HG02840 (cell line): ENCODE measurements at regions not wholly inside any gene's neighbourhood (a gene's known extent, or its start where the extent isn't known, plus 50 kb on each side); places are given as distances from the start of the nearest gene placed in this dataset.

ENCODE experiments used
- ATAC-seq: cut with Tn5 transposase; IDR thresholded peaks from one replicate; pipeline ENCODE4 v1.9.1; 2021; ENCODE audit warnings: mild to moderate bottlenecking, moderate library complexity, moderate number of reproducible peaks; ENCODE audit not compliant: unreplicated experiment, low FRiP score

DNA sequence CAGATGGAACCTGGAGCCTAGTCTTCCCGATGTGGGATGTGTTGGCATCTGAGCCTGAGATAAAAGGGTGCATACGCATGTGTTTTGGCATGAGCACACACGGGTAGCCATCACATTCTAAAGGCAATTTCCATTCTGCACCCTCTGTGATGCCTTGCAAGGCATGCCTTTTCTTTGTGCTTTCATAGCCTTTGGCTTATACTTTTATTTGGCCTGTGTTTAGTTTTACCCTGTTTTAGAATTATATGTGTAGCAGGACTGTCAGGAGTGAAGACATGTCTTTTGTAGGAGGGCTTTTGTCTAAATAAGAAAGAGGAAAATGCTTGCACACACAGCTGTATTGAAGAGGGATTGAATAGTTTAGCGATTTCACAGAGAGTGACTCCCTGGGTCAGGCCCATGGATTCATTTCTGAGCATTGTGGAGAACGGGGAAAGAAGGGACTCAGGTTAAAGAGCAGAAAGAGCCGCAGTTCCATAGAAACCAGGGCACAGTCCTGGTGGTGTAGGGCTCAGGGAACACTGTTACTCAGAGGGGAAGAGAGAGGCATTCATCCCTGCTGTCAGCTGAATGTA, 530.2 kb downstream of the DHX35 start:
- ATAC-seq, result no peak

DNA sequence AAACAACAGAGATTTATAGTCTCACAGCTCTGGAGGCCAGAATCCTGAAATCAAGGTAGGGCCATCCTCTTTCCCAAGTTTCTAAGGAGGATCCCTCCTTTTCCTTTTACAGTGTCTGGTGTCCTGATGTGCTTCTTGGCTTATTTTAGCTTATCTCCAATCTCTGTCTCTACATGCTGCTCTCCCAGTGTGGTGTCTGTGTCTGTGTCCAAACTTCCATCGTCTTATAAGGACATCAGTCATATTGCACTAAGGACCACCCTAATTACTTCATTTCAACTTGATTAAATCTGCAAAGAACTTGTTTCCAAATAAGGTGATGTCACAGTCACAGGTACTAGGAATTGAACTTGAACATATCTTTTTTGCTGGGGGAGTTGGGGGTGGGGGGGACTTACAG, 529.6 kb downstream of the DHX35 start:
- no peak for ATAC-seq

DNA sequence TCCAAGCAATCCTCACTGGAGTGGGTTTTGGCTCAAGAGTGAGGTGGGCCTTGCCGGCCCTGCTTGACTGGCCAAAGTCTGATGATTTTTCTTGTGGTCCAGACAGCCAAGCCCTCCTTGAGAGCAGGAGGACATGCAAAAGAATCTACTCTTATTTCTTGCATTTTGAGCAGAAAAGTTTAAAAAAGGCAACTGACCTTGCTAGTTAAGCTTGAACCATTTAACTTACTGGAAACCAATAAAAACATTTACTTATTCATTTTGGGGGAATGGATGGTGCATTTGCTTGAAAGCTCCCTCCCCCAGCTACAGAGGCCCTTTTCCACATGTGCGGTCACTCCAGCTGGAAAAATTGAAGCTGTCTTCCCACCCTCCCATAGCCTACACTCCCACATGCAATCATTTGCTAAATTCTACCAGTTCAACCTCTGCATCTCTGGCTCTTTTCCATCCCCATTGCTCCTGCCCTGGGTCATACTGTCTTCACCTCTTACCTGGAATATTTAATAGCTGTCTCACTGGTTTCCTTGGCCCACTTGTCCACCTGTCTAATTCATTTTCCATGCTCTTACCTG, 527.9 kb downstream of the DHX35 start:
- ATAC-seq, result no peak

DNA sequence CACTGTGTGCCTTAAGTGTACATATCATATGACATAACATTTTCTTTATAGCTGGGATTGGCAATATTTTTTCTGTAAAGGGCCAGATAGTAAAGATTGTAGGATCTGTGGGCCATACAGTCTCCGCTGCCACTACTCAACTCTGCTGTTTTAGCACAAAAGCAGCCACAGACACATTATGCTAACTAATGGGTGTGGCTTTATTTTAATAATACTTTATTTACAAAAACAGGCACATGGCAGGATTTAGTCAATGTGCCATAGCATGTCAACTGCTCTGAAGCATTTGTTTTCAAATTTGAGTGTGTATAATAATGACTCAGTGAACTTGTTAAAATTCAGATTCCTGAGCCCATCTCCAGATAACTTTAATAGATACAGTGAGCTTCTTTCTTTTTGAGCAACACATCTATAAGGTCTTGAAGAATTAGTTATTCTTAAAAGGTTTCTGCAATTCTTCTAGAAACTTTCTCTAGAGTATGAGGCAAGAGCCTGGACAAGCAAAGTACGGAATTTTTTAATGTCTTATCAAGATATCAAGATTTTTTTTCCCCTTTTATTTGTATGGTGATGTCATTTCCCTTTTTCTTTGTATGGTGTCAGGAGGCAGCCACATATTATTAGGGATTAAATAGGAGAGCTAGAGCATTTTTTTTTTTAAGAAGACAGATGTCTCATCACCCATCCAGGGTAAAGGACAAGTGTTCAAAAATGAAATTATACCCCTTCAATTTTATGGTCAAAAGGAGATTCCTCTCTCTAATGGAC, 518.3 kb downstream of the DHX35 start:
- no peak for ATAC-seq

DNA sequence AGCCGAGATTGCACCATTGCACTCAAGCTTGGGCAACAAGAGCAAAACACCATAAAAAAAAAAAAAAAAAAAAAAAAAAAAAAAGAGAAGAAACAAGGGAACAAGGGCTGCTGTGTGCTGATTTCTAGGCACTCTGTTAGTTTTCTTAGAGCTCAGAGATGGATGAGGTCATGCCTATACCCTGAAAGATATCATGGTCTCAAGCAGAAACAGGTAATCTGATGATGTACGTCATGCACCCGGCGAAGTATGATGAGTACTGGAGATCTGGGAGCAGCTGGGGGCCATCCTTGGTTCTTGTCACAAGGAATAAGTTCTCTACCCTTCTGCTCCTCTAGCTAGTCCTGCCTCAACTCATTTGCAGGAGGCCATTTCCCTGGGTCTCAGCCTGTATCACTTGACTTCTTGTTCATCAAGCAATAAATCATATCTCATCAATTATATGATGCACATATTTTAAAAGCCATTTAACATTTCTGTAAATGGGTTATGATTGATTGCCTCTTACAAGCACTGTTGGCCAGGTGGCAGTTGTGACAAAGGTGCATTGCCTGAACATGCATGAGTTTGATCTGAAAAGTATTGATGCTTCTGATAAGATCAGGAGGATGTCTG, 517.2 kb downstream of the DHX35 start:
- no peak for ATAC-seq

DNA sequence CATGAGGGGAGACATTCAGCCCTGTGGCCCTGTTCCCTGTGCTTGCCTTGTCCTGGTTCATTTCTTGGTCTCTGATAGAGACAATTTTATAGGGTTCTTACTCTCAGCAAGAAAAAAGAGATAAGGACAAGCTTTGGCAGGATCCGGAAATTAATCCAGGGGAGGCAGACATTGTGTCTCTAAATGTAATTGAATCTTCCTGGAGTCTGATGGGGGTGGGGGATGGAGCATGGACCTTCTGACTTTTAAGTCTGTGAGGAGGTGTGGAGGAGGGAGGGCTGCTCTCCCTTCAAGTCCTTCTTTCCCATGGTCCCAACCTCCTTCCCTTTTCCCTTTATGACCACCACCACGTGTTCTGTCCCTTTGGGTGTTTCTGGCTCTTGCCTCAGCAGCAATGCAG, 512.7 kb downstream of the DHX35 start:
- no peak for ATAC-seq

DNA sequence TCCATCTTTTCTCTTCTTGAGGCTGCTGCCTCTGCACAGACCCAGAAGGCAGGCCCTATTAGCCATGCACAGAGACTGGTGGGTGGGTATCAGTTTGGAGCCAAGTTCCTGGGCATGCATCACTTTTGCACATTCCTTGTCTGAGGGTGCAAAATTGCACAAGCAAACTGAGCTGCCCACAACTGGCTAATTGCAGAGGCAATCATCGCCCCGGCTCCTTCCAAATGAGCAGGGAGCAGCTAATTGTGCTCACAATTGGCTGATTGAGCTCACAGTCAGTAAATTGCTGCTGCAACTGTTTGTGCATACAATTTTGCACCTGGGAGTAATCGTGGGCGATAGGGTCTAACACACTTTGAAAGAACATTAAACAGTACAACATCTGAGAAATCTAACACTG, 511.4 kb downstream of the DHX35 start:
- ATAC-seq, result no peak

DNA sequence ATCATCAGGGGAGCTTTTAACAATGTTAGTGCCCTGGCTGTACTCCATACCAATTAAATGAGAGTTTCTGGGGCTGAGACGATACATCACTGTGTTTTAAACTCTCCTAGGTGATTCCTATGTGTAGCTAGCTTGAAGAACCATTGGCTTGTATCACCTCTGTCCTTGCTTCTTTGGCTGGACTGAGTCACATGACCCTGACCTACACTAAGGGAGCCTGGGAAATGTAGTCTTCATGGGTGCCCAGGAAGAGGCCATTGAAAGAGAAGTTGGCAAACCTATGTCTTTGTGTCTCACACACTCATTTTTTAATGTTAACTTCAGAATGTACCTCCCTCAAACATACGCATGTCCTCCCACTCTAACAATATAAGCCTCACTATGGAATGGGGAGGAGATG, 506.6 kb downstream of the DHX35 start:
- ATAC-seq, result no peak

DNA sequence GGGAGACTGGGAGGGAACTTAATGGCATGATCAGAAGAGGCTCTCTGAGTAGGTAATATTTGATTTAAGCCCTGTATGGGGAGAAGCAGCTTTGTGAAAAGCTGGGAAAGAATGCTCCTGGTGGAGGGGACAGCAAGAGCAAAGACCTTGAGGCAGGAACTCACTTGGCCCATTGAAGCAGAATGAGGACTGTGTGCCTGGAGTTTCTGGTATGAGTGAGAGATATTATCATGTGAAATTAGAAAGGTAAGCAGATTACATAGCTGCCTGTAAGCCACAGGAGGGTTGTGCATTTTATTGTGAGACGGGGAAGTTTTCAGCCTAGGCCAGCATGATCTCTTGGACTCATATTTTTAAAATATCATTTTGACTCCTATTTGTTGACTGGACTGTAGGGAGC, 502.1 kb downstream of the DHX35 start:
- no peak for ATAC-seq

DNA sequence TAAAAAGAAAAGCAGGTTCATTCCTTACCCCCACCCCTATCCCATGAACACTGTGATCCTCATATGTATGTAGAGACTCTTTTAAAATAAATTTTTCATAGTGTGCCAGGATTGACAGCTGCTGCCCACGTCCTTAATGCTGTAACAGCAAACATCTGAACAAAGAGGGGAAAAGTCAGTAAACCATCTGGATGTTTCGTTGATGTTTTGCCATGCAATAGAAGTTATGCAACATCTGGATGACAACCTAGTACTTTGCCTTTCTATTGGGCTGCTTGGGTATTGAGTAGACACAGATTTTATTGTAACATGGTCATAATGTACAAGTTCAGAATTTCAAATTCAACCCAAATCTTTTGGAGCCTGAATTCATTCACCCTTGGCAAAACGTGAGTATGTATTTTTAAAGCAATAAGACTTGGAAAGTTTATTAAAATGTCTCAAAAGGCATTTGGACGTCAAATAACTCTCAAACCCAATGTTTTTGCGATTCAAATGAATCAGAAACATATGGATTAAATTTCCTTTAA, 500.3 kb downstream of the DHX35 start:
- no peak for ATAC-seq

DNA sequence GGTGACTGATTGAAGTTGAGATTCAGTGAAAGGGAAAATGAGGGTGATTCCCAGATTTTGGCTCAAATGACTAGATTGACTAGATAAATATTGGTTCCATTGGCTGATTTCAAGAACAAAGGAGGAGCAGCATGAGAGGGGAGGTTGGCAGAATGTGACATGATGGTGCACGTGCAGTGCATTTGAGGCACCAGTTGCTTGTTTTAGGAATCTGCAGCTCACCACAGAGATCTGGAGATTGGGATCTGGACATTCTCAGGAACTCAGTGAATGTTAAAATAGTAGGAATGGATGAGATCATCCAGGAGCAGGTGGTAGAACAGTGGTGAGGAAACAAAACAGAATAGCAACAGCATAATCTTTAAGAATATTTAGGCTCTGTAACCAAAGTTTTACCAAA, 496.3 kb downstream of the DHX35 start:
- no peak for ATAC-seq

DNA sequence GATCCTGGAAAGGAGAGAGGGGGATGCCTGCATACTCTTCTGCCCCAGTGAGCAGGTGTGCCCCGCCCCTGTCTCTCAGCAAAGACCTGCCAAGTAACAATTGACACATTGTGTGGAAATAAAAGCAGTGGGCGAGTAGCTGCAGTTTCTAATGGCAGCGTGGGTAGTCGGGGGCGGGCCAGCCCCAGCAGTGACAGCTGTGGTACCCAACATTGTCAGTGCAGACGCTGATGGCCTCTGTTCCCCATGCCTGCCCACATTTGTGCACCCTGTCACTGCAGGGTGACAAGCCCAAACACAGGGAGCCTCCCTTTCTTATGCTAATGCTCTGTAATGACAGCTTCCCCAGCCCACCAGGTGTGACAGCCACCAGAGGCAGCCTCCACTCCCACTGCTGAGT, 491.7 kb downstream of the DHX35 start:
- ATAC-seq, result no peak

DNA sequence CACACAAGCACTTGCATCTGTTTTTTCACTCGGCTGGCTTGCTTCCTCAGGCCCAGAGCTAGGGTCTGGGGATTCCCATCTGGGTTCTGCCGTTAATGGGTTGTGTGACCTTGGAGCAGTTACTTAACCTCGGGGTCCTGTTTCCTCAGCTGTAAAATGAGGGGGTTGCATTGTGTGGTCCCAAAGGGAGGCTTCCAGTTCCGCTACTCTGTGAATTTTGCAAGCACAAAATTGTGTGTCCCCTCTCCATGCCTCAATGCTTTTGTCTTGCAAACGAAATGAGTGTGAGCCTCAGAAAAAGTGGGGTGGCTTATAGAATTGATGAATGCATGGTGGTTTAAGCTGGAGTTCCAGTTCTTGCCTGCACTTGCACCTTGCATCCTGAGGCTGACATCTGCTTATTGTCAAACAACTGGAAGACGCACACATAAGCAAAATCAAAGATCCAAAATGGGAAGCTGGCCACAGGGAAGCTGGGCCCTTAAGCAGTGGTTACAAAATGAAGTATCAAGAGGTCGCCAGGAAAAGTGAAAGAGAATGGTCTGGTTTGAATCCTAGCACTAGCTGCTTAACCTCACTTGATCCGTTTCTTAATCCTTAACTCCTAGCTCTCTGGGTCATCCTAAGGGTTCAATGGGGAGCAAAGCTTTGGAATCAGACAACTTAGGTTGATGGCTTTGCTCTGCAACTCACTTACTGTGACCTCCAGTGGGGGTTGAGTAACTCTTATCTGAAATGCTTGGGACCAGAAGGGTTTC, 490.6 kb downstream of the DHX35 start:
- ATAC-seq, result no peak

DNA sequence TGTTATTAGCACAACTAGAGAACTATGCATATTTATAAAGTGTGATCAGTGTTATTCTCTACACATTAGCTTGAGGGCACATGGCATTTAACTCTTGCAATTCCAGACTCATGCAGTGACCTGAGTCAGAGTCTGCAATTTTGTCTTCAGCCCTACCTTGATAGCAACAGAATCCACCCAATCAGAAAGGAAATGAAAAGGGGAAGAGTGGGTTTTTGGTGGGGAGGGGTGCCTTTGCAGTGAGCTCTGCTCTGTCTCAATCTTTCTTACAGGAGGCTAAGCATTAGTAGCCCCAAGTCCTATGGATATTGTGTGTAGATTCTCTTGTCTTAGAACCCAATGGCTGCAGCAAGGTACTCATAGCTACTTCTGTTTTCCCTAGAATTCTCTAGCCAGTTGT, 489.2 kb downstream of the DHX35 start:
- ATAC-seq, result no peak

DNA sequence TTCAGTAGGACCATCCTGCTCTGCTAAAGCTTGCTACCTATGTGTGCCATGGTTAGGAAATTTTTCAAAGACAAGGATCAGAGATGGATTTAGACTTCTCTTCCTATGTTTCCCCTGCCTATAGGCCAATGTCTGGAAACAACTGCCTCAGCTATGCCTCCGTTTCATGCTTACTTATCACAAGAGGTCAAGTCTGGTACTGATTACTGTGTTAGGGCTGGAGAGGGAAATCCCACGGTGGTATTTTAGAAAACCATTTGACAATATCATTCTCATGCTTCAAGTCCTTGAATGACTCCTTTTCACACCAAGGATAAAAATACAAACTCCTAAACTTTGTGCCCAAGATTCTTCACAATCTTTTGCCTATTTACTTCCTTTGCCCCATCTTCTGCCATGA, 484.3 kb downstream of the DHX35 start:
- ATAC-seq, result no peak

DNA sequence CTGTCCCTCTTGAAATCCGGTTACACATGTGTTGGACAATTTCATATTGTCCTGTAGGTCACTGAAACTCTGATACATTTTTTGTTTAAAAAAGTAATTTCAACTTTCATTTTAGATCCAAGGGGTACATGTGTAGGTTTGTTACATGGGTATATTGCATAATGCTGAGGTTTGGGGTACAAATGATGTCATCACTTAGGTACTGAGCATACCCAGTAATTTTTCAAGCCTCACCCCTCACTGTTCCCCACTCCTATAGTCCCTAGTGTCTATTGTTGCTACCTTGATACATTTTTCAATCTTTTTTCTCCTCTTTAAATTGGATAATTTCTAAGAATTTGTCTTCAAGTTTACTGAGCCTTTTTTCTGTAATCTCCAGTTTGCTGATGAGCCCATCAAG, 483.0 kb downstream of the DHX35 start:
- no peak for ATAC-seq

DNA sequence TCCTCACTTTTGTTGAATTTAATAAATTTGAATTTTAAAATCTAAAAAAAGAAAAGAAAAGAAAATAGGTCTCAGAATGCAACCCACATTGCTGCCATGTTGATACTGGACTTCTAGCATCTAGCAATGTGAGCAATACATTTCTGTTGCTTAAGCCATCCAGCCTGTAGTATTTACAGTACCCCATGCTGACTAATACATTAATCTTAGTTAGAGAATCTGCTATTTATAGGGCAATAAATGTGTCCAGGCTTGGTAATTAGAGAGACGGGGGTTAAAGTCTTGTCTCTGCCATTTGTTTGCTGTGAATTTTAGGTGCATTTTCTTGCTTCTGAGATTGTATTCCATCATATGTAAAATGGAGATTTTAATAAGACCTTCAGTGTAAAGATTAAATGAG, 471.3 kb downstream of the DHX35 start:
- no peak for ATAC-seq

DNA sequence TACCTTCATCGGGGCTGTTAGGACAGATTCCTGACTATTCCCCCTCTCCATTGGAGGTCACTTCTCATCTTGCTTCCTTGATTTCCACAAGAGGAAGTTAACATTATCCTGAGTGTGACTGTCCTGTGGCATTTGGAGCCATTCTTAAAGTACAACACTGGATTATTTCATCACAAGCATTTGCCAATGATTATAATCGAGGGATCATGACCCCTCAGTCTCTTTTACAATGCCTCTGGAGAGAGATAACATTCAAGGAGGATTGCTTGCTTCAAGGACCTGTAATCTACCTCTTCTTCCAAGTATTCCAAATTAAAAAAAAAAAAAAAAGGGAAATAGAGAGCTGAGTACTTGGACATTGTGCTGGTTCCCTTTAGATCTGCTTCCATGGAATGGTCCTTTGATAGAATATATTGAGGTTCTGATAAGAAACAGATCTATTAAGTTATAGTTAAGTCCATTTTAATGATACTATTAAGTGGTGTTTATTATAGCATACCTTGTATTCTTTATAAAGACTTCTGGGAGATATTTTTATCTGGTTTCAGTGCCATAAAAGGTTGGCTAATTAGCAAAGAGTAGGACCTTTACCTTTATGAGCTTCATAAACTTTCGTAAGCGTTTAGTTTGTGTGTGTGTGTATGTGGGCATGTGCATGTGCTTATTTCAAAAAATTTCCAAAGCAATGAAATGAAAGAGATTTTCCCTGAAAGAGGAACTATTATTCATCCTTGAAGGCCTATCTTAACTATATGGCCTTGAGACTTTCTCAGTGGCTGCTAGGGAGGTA, 469.1 kb downstream of the DHX35 start:
- no peak for ATAC-seq

DNA sequence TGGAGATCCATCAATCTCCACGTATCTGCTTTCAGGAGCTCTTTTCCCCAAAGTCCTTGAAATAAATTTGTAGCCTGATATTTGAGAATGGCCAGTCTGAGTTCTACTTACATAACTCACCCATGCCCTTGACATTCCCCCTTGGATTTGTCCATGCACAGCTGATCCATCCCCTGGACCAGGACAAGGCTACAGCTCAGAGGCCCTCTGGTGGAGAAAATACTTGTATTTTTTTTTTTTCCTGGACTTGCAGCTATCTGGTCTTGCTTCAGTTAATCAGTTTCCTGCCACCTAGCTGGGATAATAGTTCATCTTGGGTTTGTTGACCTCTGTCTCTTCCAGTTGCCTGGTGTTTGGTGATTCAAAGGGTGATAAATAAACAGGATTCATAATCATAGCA, 467.6 kb downstream of the DHX35 start:
- no peak for ATAC-seq
